ENCODE measurements at regions not wholly inside any gene's neighbourhood (a gene's known extent, or its start where the extent isn't known, plus 50 kb on each side); places are given as distances from the start of the nearest gene placed in this dataset.

- H3K4me1 ChIP-seq (ENCODE audit: control insufficient read depth, insufficient read depth, low read length): no peaks in the 10 kb centered on the region
- H3K4me3 ChIP-seq: no peak overlapping the region
- no peaks in the 10 kb centered on the region for H3K9me3 ChIP-seq (replicated peaks; ENCODE audit: control insufficient read depth, insufficient read depth, low read length)
- no peak for FAIRE-seq
- WGBS (ENCODE audit: insufficient coverage, insufficient replicate concordance, low lambda C conversion rate, missing lambda C conversion rate): 45% methylated on average over 2 of the region's 2 CpGs
- TF ChIP-seq, protein P1, sequence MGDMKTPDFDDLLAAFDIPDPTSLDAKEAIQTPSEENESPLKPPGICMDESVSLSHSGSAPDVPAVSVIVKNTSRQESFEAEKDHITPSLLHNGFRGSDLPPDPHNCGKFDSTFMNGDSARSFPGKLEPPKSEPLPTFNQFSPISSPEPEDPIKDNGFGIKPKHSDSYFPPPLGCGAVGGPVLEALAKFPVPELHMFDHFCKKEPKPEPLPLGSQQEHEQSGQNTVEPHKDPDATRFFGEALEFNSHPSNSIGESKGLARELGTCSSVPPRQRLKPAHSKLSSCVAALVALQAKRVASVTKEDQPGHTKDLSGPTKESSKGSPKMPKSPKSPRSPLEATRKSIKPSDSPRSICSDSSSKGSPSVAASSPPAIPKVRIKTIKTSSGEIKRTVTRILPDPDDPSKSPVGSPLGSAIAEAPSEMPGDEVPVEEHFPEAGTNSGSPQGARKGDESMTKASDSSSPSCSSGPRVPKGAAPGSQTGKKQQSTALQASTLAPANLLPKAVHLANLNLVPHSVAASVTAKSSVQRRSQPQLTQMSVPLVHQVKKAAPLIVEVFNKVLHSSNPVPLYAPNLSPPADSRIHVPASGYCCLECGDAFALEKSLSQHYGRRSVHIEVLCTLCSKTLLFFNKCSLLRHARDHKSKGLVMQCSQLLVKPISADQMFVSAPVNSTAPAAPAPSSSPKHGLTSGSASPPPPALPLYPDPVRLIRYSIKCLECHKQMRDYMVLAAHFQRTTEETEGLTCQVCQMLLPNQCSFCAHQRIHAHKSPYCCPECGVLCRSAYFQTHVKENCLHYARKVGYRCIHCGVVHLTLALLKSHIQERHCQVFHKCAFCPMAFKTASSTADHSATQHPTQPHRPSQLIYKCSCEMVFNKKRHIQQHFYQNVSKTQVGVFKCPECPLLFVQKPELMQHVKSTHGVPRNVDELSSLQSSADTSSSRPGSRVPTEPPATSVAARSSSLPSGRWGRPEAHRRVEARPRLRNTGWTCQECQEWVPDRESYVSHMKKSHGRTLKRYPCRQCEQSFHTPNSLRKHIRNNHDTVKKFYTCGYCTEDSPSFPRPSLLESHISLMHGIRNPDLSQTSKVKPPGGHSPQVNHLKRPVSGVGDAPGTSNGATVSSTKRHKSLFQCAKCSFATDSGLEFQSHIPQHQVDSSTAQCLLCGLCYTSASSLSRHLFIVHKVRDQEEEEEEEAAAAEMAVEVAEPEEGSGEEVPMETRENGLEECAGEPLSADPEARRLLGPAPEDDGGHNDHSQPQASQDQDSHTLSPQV (IDR thresholded peaks at IDR 0.05): no peak
- no peak for TF ChIP-seq RAD51 (IDR thresholded peaks at IDR 0.05)
- TF ChIP-seq SP1 (IDR thresholded peaks at IDR 0.05; ENCODE audit: low read depth, low read length): no peak
- TF ChIP-seq CREB1 (IDR thresholded peaks at IDR 0.05; ENCODE audit: low read depth): no peak
- TF ChIP-seq, protein P2, sequence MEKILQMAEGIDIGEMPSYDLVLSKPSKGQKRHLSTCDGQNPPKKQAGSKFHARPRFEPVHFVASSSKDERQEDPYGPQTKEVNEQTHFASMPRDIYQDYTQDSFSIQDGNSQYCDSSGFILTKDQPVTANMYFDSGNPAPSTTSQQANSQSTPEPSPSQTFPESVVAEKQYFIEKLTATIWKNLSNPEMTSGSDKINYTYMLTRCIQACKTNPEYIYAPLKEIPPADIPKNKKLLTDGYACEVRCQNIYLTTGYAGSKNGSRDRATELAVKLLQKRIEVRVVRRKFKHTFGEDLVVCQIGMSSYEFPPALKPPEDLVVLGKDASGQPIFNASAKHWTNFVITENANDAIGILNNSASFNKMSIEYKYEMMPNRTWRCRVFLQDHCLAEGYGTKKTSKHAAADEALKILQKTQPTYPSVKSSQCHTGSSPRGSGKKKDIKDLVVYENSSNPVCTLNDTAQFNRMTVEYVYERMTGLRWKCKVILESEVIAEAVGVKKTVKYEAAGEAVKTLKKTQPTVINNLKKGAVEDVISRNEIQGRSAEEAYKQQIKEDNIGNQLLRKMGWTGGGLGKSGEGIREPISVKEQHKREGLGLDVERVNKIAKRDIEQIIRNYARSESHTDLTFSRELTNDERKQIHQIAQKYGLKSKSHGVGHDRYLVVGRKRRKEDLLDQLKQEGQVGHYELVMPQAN (conservative IDR thresholded peaks at IDR 0.05): no peak
- TF ChIP-seq CHD4 (IDR thresholded peaks at IDR 0.05): no peak
- TF ChIP-seq POLR2AphosphoS5 (IDR thresholded peaks at IDR 0.05; ENCODE audit: low read length): no peak
- TF ChIP-seq STAT1 (conservative IDR thresholded peaks at IDR 0.05): no peak
- TF ChIP-seq JUND (IDR thresholded peaks at IDR 0.05; ENCODE audit: low read depth, low read length): no peak
- no peak for TF ChIP-seq FOS (IDR thresholded peaks at IDR 0.05; ENCODE audit: borderline replicate concordance, extremely low read depth, insufficient read length)
- TF ChIP-seq CREM (IDR thresholded peaks at IDR 0.05; ENCODE audit: low read depth): no peak
- no peak for TF ChIP-seq FOXK2 (IDR thresholded peaks at IDR 0.05)
- no peak for TF ChIP-seq NFIC (IDR thresholded peaks at IDR 0.05; ENCODE audit: low read depth, low read length)
- TF ChIP-seq ETV6 (conservative IDR thresholded peaks at IDR 0.05 in 1 of 2, IDR thresholded peaks at IDR 0.05 in 1 of 2; ENCODE audit: borderline replicate concordance in 1 of 2, low read depth in 1 of 2): no peak
- no peak for TF ChIP-seq ZBTB33 (IDR thresholded peaks at IDR 0.05)
- TF ChIP-seq CBX3 (IDR thresholded peaks at IDR 0.05; ENCODE audit: borderline replicate concordance, low read depth): no peak
- no peak for TF ChIP-seq MEF2A (IDR thresholded peaks at IDR 0.05; ENCODE audit: insufficient read depth, low read depth, low read length)
- no peaks in the 10 kb centered on the region for H3K36me3 ChIP-seq (ENCODE audit: control insufficient read depth in 2 of 2, insufficient read depth in 2 of 2, low read length in 1 of 2)
- no peaks in the 10 kb centered on the region for H4K20me1 ChIP-seq (ENCODE audit: control insufficient read depth, insufficient read depth)
- no peak for ATAC-seq
- intact Hi-C loops (cut with micrococcal nuclease; ENCODE audit: unreplicated experiment): no loop called here
- no peak overlapping the region for H3K4me2 ChIP-seq (ENCODE audit: control insufficient read depth, insufficient read depth)
- no TSS peak for BruUV-seq (replicated peaks)
- in situ Hi-C loops (cut with MboI): no loop called here
- RAD21 ChIA-PET (ENCODE audit: unreplicated experiment): no interaction called here
- SMC1A ChIA-PET (ENCODE audit: uncharacterized antibody, unreplicated experiment): interaction anchor here (1.5 kb wide), 1 partner anchor 20 kb away, joined by 3 read pairs; no protein-coding TSS in a partner anchor
- POLR2A ChIA-PET: no interaction called here
- no peak overlapping the region for H2AFZ ChIP-seq (ENCODE audit: control insufficient read depth, low read depth, low read length)
- no peaks in the 10 kb centered on the region for H3K79me2 ChIP-seq (ENCODE audit: control insufficient read depth, insufficient read depth, low read length)
- H3K27ac ChIP-seq (ENCODE audit: control insufficient read depth, insufficient read depth): no peak overlapping the region
- CTCF ChIA-PET: no interaction called here
- no peak overlapping the region for H3K9ac ChIP-seq (ENCODE audit: control insufficient read depth, insufficient read depth, low read length)
- no peak for DNase-seq (ENCODE audit: low read depth, low spot score)
- H3K27me3 ChIP-seq (replicated peaks in 1 of 2; ENCODE audit: control insufficient read depth in 2 of 2, insufficient read depth in 2 of 2, low read length in 1 of 2): no peaks in the 10 kb centered on the region
These were observed 550.8 kb upstream of the SLITRK1 start for GRCh38 chr13:84433024-84433423.
